Osteocyte (in vitro differentiated cells): ENCODE measurements at regions not wholly inside any gene's neighbourhood (a gene's known extent, or its start where the extent isn't known, plus 50 kb on each side); places are given as distances from the start of the nearest gene placed in this dataset.

Experiments
- DNase-seq: peaks from one replicate; pipeline ENCODE4 v3.0.0; 2021; ENCODE audit warnings: mixed read lengths; ENCODE audit not compliant: unreplicated experiment; ENCODE audit errors: extremely low spot score
- H3K27ac Mint-ChIP-seq: one replicate; pipeline ENCODE4 v1.8.0; 2021; ENCODE audit warnings: mild to moderate bottlenecking, mixed read lengths; ENCODE audit not compliant: unreplicated experiment
- H3K27me3 Mint-ChIP-seq: one replicate; pipeline ENCODE4 v1.8.0; 2021; ENCODE audit warnings: mixed read lengths; ENCODE audit not compliant: unreplicated experiment
- H3K36me3 Mint-ChIP-seq: one replicate; pipeline ENCODE4 v1.8.0; 2021; ENCODE audit warnings: mixed read lengths; ENCODE audit not compliant: unreplicated experiment
- H3K4me1 Mint-ChIP-seq: one replicate; pipeline ENCODE4 v1.8.0; 2021; ENCODE audit warnings: mixed read lengths; ENCODE audit not compliant: unreplicated experiment
- H3K4me3 Mint-ChIP-seq: one replicate; pipeline ENCODE4 v1.8.0; 2021; ENCODE audit warnings: mild to moderate bottlenecking, moderate library complexity, mixed read lengths; ENCODE audit not compliant: unreplicated experiment
- H3K9me3 Mint-ChIP-seq: one replicate; pipeline ENCODE4 v1.8.0; 2021; ENCODE audit warnings: mixed read lengths; ENCODE audit not compliant: unreplicated experiment
- TF ChIP-seq, protein P1 (sequence below): fragments of 200-600 bp; sonication (generic); IDR thresholded peaks from 2 replicates; pipeline ENCODE4 v1.5.0; 2021; ENCODE audit warnings: antibody characterized with exemption, mild to moderate bottlenecking, moderate library complexity

DNA sequence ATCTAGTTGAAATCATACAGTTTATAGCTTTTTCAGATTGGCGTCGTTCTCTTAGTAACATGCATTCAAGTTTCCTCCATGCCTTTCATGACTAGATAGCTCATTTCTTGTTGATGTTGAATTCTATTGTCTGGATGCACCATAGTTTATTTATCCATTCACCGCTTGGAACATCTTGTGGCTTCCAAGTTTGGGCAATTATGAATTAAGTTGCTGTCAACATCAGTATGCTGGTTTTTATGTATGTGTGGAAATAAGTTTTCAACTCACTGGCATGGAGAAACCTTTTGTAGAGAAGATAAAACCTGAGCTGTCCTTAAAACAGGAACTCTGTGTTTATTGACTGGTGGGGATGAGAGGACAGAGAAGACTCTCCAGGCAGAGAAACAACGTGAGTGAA, 248.0 kb downstream of the CDC5L start:
- Mint-ChIP-seq H3K27me3 (no peaks in the 10 kb centered on the region), H3K36me3 (no peaks in the 10 kb centered on the region), H3K9me3 (no peaks in the 10 kb centered on the region), H3K27ac (no peak overlapping the region), H3K4me1 (peaks cover 7% of the 10 kb centered on the region), H3K4me3 (no peak overlapping the region)
- TF ChIP-seq, protein P1, sequence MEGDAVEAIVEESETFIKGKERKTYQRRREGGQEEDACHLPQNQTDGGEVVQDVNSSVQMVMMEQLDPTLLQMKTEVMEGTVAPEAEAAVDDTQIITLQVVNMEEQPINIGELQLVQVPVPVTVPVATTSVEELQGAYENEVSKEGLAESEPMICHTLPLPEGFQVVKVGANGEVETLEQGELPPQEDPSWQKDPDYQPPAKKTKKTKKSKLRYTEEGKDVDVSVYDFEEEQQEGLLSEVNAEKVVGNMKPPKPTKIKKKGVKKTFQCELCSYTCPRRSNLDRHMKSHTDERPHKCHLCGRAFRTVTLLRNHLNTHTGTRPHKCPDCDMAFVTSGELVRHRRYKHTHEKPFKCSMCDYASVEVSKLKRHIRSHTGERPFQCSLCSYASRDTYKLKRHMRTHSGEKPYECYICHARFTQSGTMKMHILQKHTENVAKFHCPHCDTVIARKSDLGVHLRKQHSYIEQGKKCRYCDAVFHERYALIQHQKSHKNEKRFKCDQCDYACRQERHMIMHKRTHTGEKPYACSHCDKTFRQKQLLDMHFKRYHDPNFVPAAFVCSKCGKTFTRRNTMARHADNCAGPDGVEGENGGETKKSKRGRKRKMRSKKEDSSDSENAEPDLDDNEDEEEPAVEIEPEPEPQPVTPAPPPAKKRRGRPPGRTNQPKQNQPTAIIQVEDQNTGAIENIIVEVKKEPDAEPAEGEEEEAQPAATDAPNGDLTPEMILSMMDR, result no peak
- no peak for DNase-seq

DNA sequence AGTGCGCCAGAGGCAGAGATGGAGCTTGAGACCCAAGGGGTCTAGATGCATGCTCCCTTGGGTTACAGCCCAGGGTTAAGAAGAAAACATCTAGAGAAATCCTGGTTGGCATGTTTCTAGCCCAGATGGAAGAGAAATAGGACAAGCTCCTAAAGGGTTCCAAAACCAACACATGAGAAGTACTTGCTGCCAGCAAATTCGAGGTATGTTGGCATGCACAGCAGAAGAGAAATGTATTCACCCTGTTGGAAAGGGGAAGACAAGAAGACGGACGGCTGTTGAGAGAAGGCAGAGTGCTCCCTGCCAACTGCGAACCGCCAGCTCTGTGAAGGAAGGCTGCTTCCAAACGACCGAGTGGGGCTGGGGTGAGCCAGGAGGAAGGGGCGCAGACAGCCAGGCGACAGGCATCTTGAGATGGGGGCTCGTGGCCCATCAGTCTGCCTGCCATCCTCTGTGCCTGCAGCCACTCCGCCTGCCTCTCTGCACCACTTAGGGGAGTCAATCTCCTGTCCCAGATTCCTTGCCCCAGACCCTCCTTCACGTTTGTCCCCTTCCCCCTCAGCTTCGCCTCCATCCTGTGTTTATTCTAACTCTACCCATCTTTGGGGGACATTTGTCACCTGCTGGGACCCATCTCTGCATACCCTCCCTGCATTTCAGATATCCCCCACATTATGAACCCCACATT, 249.2 kb downstream of the CDC5L start:
- no peak for DNase-seq
- peaks cover 8% of the 10 kb centered on the region for H3K4me1 Mint-ChIP-seq
- no peaks in the 10 kb centered on the region for H3K9me3 Mint-ChIP-seq
- H3K4me3 Mint-ChIP-seq, result no peak overlapping the region
- no peaks in the 10 kb centered on the region for H3K27me3 Mint-ChIP-seq
- TF ChIP-seq, protein P1, result no peak
- no peaks in the 10 kb centered on the region for H3K36me3 Mint-ChIP-seq
- no peak overlapping the region for H3K27ac Mint-ChIP-seq

DNA sequence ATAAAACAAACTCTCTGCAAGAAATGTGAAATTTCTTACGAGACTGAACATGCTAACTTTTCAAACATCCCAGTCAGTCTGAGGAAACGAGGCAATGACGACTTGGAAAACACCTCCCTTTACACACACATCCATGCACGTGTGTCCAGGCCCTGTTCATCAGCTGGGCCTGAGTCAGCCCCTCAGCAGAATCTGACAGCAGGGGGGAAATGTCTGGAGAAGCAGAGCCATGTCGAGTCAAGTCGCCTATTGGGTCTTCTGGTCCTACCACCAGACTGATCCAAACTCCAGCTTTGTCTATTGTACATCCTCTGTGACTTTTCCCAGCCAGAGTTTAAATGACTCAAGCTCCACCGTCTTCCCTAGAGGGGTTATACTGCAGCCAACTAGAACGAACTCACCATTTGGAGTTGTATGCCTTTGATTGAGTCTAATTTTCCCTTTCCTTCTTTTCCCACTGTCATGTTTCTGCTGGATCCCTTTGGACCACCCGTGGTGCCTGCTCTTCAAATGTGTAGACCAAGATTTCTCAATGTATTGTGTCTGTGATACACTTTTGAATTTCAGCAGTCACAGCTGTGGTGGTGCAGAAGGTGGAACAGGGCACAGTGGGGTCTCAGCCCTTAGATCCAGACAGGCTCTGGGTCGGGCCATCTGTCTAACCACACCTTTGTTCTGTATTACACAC, 254.0 kb downstream of the CDC5L start:
- DNase-seq, result no peak
- TF ChIP-seq, protein P1, result no peak
- Mint-ChIP-seq H3K36me3 (no peaks in the 10 kb centered on the region), H3K4me1 (peaks cover 21% of the 10 kb centered on the region), H3K27me3 (no peaks in the 10 kb centered on the region), H3K9me3 (no peaks in the 10 kb centered on the region), H3K4me3 (no peak overlapping the region), H3K27ac (peak overlapping the region; percentile 23)

DNA sequence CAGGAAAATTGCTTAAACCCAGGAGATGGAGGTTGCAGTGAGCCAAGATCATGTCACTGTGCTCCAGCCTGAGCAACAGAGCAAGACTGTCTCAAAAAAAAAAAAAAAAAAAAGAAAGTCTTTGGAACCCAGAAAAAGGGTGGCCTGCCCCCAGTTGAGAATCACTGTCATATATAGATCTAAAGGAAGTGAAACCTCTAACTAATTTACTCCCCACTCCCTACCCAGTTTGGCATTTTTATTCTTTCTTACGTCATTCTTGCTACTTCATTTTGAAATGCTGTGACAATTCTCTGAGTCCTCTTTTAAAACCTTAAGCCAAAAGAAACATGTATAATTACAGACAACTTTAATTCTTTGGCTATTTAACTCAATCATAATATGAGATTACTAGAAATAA, 254.8 kb downstream of the CDC5L start:
- Mint-ChIP-seq H3K27me3 (no peaks in the 10 kb centered on the region), H3K36me3 (no peaks in the 10 kb centered on the region), H3K4me1 (peaks cover 24% of the 10 kb centered on the region), H3K4me3 (no peak overlapping the region), H3K9me3 (no peaks in the 10 kb centered on the region), H3K27ac (no peak overlapping the region)
- TF ChIP-seq, protein P1, result no peak
- DNase-seq, result no peak

DNA sequence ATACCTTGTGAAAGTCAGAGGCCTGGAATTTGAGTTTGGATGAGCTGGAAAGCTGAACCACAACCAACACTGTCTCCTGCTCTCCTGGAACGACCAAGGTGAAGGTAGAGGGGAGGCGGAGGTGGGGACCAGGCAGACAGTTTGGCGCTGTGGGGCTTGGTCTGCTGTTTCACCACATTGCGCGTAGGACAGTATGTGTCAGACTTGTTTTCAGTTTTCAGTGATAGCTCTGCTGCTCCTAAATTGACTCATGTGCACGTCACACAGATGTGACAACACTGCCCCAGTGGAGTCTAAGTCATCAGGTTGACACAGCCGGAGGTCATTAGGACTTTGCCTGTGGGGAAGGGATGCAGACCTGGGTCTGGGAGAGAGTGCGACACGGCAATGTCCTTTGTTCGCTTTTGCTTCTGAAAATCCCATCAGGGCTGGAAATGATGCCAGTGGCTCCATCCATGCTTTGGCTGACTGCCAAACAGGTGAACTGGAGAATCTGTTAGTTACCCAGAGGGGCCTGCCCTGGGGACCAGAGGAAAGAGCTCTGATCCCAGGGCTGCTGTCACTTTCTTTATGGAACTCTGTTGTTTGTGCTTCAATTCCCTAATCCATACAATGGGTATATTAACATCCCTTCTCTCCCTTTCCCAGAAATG, 255.5 kb downstream of the CDC5L start:
- no peak for DNase-seq
- no peaks in the 10 kb centered on the region for H3K27me3 Mint-ChIP-seq
- no peaks in the 10 kb centered on the region for H3K36me3 Mint-ChIP-seq

More for the DNA sequence above, 255.5 kb downstream of the CDC5L start:
- Mint-ChIP-seq H3K27ac (no peak overlapping the region), H3K9me3 (no peaks in the 10 kb centered on the region), H3K4me1 (peaks cover 24% of the 10 kb centered on the region), H3K4me3 (no peak overlapping the region)
- TF ChIP-seq, protein P1, result no peak
